IPS-18c (cell line): ENCODE measurements at regions not wholly inside any gene's neighbourhood (a gene's known extent, or its start where the extent isn't known, plus 50 kb on each side); places are given as distances from the start of the nearest gene placed in this dataset.

Experiments
- H3K4me3 ChIP-seq: 2 replicates; pipeline ENCODE4 v1.7.0; 2013; ENCODE audit warnings: low read depth, mild to moderate bottlenecking, low read length, moderate library complexity; ENCODE audit not compliant: insufficient read depth
- H3K9me3 ChIP-seq: one replicate; pipeline ENCODE4 v1.6.1; 2013; ENCODE audit warnings: mild to moderate bottlenecking, low read length, moderate library complexity; ENCODE audit not compliant: control insufficient read depth, insufficient read depth

GRCh38 chr10:128440513-128441160 lies 314.4 kb upstream of the MKI67 start:
- Histone ChIP-seq H3K4me3 (no peak overlapping the region), H3K9me3 (no peaks in the 10 kb centered on the region)

- H3K9me3 ChIP-seq = no peaks in the 10 kb centered on the region
- no peak overlapping the region for H3K4me3 ChIP-seq
Observed at GRCh38 chr10:128443925-128444518, 317.8 kb upstream of the MKI67 start.

- Histone ChIP-seq H3K9me3 (no peaks in the 10 kb centered on the region), H3K4me3 (no peak overlapping the region)
Observed at GRCh38 chr10:128448796-128449195, 322.6 kb upstream of the MKI67 start.

- Histone ChIP-seq H3K4me3 (no peak overlapping the region), H3K9me3 (no peaks in the 10 kb centered on the region)
Observed at GRCh38 chr10:128451879-128452278, 325.7 kb upstream of the MKI67 start.

GRCh38 chr10:128456271-128456670 lies 330.0 kb upstream of the MKI67 start:
- Histone ChIP-seq H3K4me3 (no peak overlapping the region), H3K9me3 (no peaks in the 10 kb centered on the region)

- Histone ChIP-seq H3K9me3 (peaks cover 2% of the 10 kb centered on the region), H3K4me3 (no peak overlapping the region)
Observed at GRCh38 chr10:128457136-128457535, 330.9 kb upstream of the MKI67 start.

GRCh38 chr10:128461991-128462390 lies 335.8 kb upstream of the MKI67 start:
- Histone ChIP-seq H3K9me3 (peaks cover 4% of the 10 kb centered on the region), H3K4me3 (no peak overlapping the region)

GRCh38 chr10:128462844-128463243 lies 336.6 kb upstream of the MKI67 start:
- Histone ChIP-seq H3K9me3 (peaks cover 4% of the 10 kb centered on the region), H3K4me3 (no peak overlapping the region)

- no peak overlapping the region for H3K4me3 ChIP-seq
- peaks cover 4% of the 10 kb centered on the region for H3K9me3 ChIP-seq
Observed at GRCh38 chr10:128463991-128464760, 338.0 kb upstream of the MKI67 start.

- no peak overlapping the region for H3K4me3 ChIP-seq
- peaks cover 4% of the 10 kb centered on the region for H3K9me3 ChIP-seq
Observed at GRCh38 chr10:128465697-128466096, 339.5 kb upstream of the MKI67 start.

GRCh38 chr10:128466831-128467371 lies 340.7 kb upstream of the MKI67 start:
- Histone ChIP-seq H3K4me3 (no peak overlapping the region), H3K9me3 (peaks cover 2% of the 10 kb centered on the region)

- H3K4me3 ChIP-seq = no peak overlapping the region
Observed at GRCh38 chr10:128468462-128468861, 342.2 kb upstream of the MKI67 start.

GRCh38 chr10:128469515-128469914 lies 343.3 kb upstream of the MKI67 start:
- Histone ChIP-seq H3K9me3 (peaks cover 2% of the 10 kb centered on the region), H3K4me3 (no peak overlapping the region)

More at GRCh38 chr10:128468462-128468861, 342.2 kb upstream of the MKI67 start:
- H3K9me3 ChIP-seq = peaks cover 2% of the 10 kb centered on the region

- Histone ChIP-seq H3K9me3 (peaks cover 2% of the 10 kb centered on the region), H3K4me3 (no peak overlapping the region)
Observed at GRCh38 chr10:128470321-128470965, 344.2 kb upstream of the MKI67 start.

- no peak overlapping the region for H3K4me3 ChIP-seq
- H3K9me3 ChIP-seq = peaks cover 2% of the 10 kb centered on the region
Observed at GRCh38 chr10:128471151-128471550, 344.9 kb upstream of the MKI67 start.

- Histone ChIP-seq H3K9me3 (no peaks in the 10 kb centered on the region), H3K4me3 (no peak overlapping the region)
Observed at GRCh38 chr10:128472196-128472595, 346.0 kb upstream of the MKI67 start.

GRCh38 chr10:128473396-128473795 lies 347.2 kb upstream of the MKI67 start:
- no peak overlapping the region for H3K4me3 ChIP-seq
- no peaks in the 10 kb centered on the region for H3K9me3 ChIP-seq
